Bronchial epithelial cell (primary cell): ENCODE measurements at regions not wholly inside any gene's neighbourhood (a gene's known extent, or its start where the extent isn't known, plus 50 kb on each side); places are given as distances from the start of the nearest gene placed in this dataset.

Experiments
- DNase-seq: peaks from one replicate; pipeline ENCODE4 v3.0.0-alpha.2; 2010; ENCODE audit warnings: low read depth
- FAIRE-seq: peaks from 2 replicates; lab custom pipeline; 2011; peaks lifted over from hg19 to GRCh38; lab: Jason Lieb, UNC
- H3K27me3 ChIP-seq: 2 replicates; pipeline ENCODE4 v1.5.1; 2011; ENCODE audit warnings: low read length; ENCODE audit not compliant: control insufficient read depth, insufficient read depth
- H3K36me3 ChIP-seq: 2 replicates; pipeline ENCODE4 v1.5.1; 2011; ENCODE audit warnings: low read length; ENCODE audit not compliant: control insufficient read depth, insufficient read depth
- H3K4me3 ChIP-seq: 2 replicates; pipeline ENCODE4 v1.5.1; 2011; ENCODE audit warnings: mild to moderate bottlenecking, low read depth, low read length, control low read depth
- CTCF ChIP-seq: IDR thresholded peaks from 2 replicates; pipeline ENCODE4 v1.5.1; 2011; ENCODE audit warnings: mild to moderate bottlenecking, moderate library complexity, low read length, control low read depth, inconsistent platforms; ENCODE audit not compliant: insufficient read depth, severe bottlenecking

- DNase-seq (peak; percentile 98), FAIRE-seq (peak; percentile 47)
- no peaks in the 10 kb centered on the region for H3K27me3 ChIP-seq
- no peak for TF ChIP-seq CTCF
- no peaks in the 10 kb centered on the region for H3K36me3 ChIP-seq
- no peak overlapping the region for H3K4me3 ChIP-seq
Observed at GRCh38 chr1:55428944-55429931, 214.1 kb upstream of the USP24 start.

- no peak for DNase-seq
- FAIRE-seq: no peak
- H3K36me3 ChIP-seq: no peaks in the 10 kb centered on the region
- H3K4me3 ChIP-seq: no peak overlapping the region
- TF ChIP-seq CTCF: no peak
- H3K27me3 ChIP-seq: no peaks in the 10 kb centered on the region
Observed at GRCh38 chr1:55428231-55428630, 213.1 kb upstream of the USP24 start.

GRCh38 chr1:55427606-55428005 is 212.4 kb upstream of the USP24 start:
- DNase-seq: no peak
- Histone ChIP-seq H3K36me3 (no peaks in the 10 kb centered on the region), H3K4me3 (no peak overlapping the region), H3K27me3 (no peaks in the 10 kb centered on the region)
- TF ChIP-seq CTCF: no peak
- no peak for FAIRE-seq

GRCh38 chr1:55426619-55427018 is 211.5 kb upstream of the USP24 start:
- no peak for FAIRE-seq
- H3K27me3 ChIP-seq: no peaks in the 10 kb centered on the region
- no peaks in the 10 kb centered on the region for H3K36me3 ChIP-seq
- no peak for DNase-seq
- H3K4me3 ChIP-seq: no peak overlapping the region
- no peak for TF ChIP-seq CTCF

GRCh38 chr1:55426156-55426555 is 211.0 kb upstream of the USP24 start:
- Histone ChIP-seq H3K36me3 (no peaks in the 10 kb centered on the region), H3K27me3 (no peaks in the 10 kb centered on the region), H3K4me3 (no peak overlapping the region)
- TF ChIP-seq CTCF: no peak
- FAIRE-seq (no peak), DNase-seq (no peak)
